Right atrium auricular region (tissue), 2 donors: ENCODE measurements at regions not wholly inside any gene's neighbourhood (a gene's known extent, or its start where the extent isn't known, plus 50 kb on each side); places are given as distances from the start of the nearest gene placed in this dataset.

Source experiments
- DNase-seq: peaks from one replicate; pipeline ENCODE4 v3.0.0-alpha.2; 2019; ENCODE audit warnings: low spot score
- H3K27ac ChIP-seq, 2 donors: fragments of 200-600 bp; sonication (generic); 1 replicate in 1 of 2; 2 replicates in 1 of 2; pipeline ENCODE4 v1.5.1; 2016 to 2019
- H3K27me3 ChIP-seq, 2 donors: fragments of 200-600 bp; sonication (generic); one replicate each; pipeline versions ENCODE4 v1.5.1 to v1.6.0; 2017 to 2019
- H3K36me3 ChIP-seq: fragments of 200-600 bp; sonication (generic); one replicate; pipeline ENCODE4 v1.5.1; 2016
- H3K4me1 ChIP-seq, 2 donors: fragments of 200-600 bp; sonication (generic); one replicate each; pipeline versions ENCODE4 v1.5.1 to v1.6.0; 2017 to 2019
- H3K4me3 ChIP-seq, 2 donors: fragments of 200-600 bp; sonication (generic); 1 replicate in 1 of 2; 2 replicates in 1 of 2; pipeline ENCODE4 v1.5.1; 2017 to 2019; ENCODE audit warnings: mild to moderate bottlenecking in 1 of 2, moderate library complexity in 1 of 2
- H3K9me3 ChIP-seq, 2 donors: fragments of 200-600 bp; sonication (generic); one replicate each; pipeline ENCODE4 v1.5.1; 2019
- CTCF ChIP-seq, 2 donors: fragments of 200-600 bp; sonication (generic); IDR thresholded peaks; one replicate each; pipeline ENCODE4 v1.5.1; 2019; ENCODE audit warnings: antibody characterized with exemption in 2 of 2

- TF ChIP-seq CTCF (IDR thresholded peaks at IDR 0.05), result no peak
Measured at GRCh38 chr5:92081958-92082712, 699.0 kb upstream of the ARRDC3 start.

GRCh38 chr5:92070786-92071185 lies 687.7 kb upstream of the ARRDC3 start:
- no peaks in the 10 kb centered on the region for H3K4me1 ChIP-seq
- H3K9me3 ChIP-seq, result no peaks in the 10 kb centered on the region
- no peaks in the 10 kb centered on the region for H3K27me3 ChIP-seq
- H3K36me3 ChIP-seq, result no peaks in the 10 kb centered on the region
- H3K4me3 ChIP-seq, result no peak overlapping the region
- DNase-seq, result no peak
- no peak overlapping the region for H3K27ac ChIP-seq
- TF ChIP-seq CTCF (IDR thresholded peaks at IDR 0.05), result no peak

More at GRCh38 chr5:92081958-92082712, 699.0 kb upstream of the ARRDC3 start:
- Histone ChIP-seq H3K4me3 (no peak overlapping the region), H3K36me3 (no peaks in the 10 kb centered on the region), H3K9me3 (no peaks in the 10 kb centered on the region), H3K27ac (no peak overlapping the region), H3K4me1 (no peaks in the 10 kb centered on the region), H3K27me3 (no peaks in the 10 kb centered on the region)
- no peak for DNase-seq

GRCh38 chr5:92064993-92065392 lies 681.9 kb upstream of the ARRDC3 start:
- Histone ChIP-seq H3K4me1 (no peaks in the 10 kb centered on the region), H3K9me3 (no peaks in the 10 kb centered on the region), H3K36me3 (no peaks in the 10 kb centered on the region), H3K27ac (no peak overlapping the region), H3K4me3 (no peak overlapping the region), H3K27me3 (no peaks in the 10 kb centered on the region)
- DNase-seq, result no peak
- no peak for TF ChIP-seq CTCF (IDR thresholded peaks at IDR 0.05)

- H3K27me3 ChIP-seq, result no peaks in the 10 kb centered on the region
- no peak for TF ChIP-seq CTCF (IDR thresholded peaks at IDR 0.05)
- H3K4me3 ChIP-seq, result no peak overlapping the region
- no peak overlapping the region for H3K27ac ChIP-seq
- peaks cover 0 to 4% of the 10 kb centered on the region in 2 donors for H3K9me3 ChIP-seq
- no peaks in the 10 kb centered on the region for H3K4me1 ChIP-seq
- no peaks in the 10 kb centered on the region for H3K36me3 ChIP-seq
- no peak for DNase-seq
Measured at GRCh38 chr5:92051741-92052140, 668.6 kb upstream of the ARRDC3 start.

- no peak overlapping the region for H3K4me3 ChIP-seq
Measured at GRCh38 chr5:92050970-92051369, 667.9 kb upstream of the ARRDC3 start.

More at GRCh38 chr5:92050970-92051369, 667.9 kb upstream of the ARRDC3 start:
- H3K27ac ChIP-seq, result no peak overlapping the region
- DNase-seq, result no peak
- TF ChIP-seq CTCF (IDR thresholded peaks at IDR 0.05), result no peak
- no peaks in the 10 kb centered on the region for H3K36me3 ChIP-seq
- H3K9me3 ChIP-seq, result peaks cover 0 to 4% of the 10 kb centered on the region in 2 donors
- no peaks in the 10 kb centered on the region for H3K4me1 ChIP-seq
- H3K27me3 ChIP-seq, result no peaks in the 10 kb centered on the region
